Adrenal gland (tissue), 5 donors: ENCODE measurements at regions not wholly inside any gene's neighbourhood (a gene's known extent, or its start where the extent isn't known, plus 50 kb on each side); places are given as distances from the start of the nearest gene placed in this dataset.

Experiments used
- CTCF ChIP-seq, 6 experiments: fragments of 450-650 bp in 4 of 6; fragments of 200-600 bp in 2 of 6; sonication (generic) in 1 of 6; IDR thresholded peaks; 1 replicate in 5 of 6; 2 replicates in 1 of 6; pipeline versions ENCODE4 v1.5.1 to v1.8.0; 2016 to 2021; ENCODE audit warnings: antibody characterized with exemption in 6 of 6, mild to moderate bottlenecking in 2 of 6, moderate library complexity in 1 of 6
- POLR2A ChIP-seq, 2 donors: fragments of 450-650 bp; IDR thresholded peaks; one replicate each; pipeline ENCODE4 v1.6.1; 2017; ENCODE audit warnings: antibody characterized with exemption in 2 of 2, mild to moderate bottlenecking in 2 of 2, moderate library complexity in 1 of 2
- donor health status: DM: no; HTN: no; CAD: no.

- no peak for TF ChIP-seq CTCF (IDR thresholded peaks at IDR 0.05)
- no peak for TF ChIP-seq POLR2A (IDR thresholded peaks at IDR 0.05)
Observed at GRCh38 chr11:30106222-30107181, 89.7 kb upstream of the KCNA4 start.
